ENCODE measurements at regions not wholly inside any gene's neighbourhood (a gene's known extent, or its start where the extent isn't known, plus 50 kb on each side); places are given as distances from the start of the nearest gene placed in this dataset.
"Not testable (repeated sequence)": the region's sequence is repeated elsewhere in the genome, so short reads cannot be mapped to it uniquely, and the experiment has no call there.

GRCh38 chr13:73640476-73641179 lies 493.6 kb downstream of the KLF12 start:
- H3K27me3 Mint-ChIP-seq (ENCODE audit: low read depth); H3K4me3 Mint-ChIP-seq; POLR2A ChIA-PET; CTCF ChIA-PET; ATAC-seq: not testable (repeated sequence)
- DNase-seq (ENCODE audit: low spot score): peak; percentile 41
- Mint-ChIP-seq H3K27ac (peak overlapping the region; percentile 68; the same call in 1 of the 2 replicates), H3K4me1 (peaks cover 12% of the 10 kb centered on the region), H3K9me3 (peaks cover 21% of the 10 kb centered on the region), H3K36me3 (peaks cover 15% of the 10 kb centered on the region)
- TF ChIP-seq FOXK1 (CRISPR knock-in tag; IDR thresholded peaks at IDR 0.05): 0 out of 2 replicates have a peak, but pooled peaks have one; percentile 36

- ATAC-seq: no peak
- ChIA-PET POLR2A (no interaction called here), CTCF (no interaction called here)
- peaks cover 30% of the 10 kb centered on the region for H3K9me3 Mint-ChIP-seq
- no peak overlapping the region for H3K27ac Mint-ChIP-seq
- H3K27me3 Mint-ChIP-seq (ENCODE audit: low read depth): peaks cover 60% of the 10 kb centered on the region
- DNase-seq (ENCODE audit: low spot score): no peak
- peaks cover 31% of the 10 kb centered on the region for H3K4me1 Mint-ChIP-seq
- no peak overlapping the region for H3K4me3 Mint-ChIP-seq
- TF ChIP-seq SP1 (CRISPR knock-in tag; conservative IDR thresholded peaks at IDR 0.05): no peak
- no peak for TF ChIP-seq NR1H2 (CRISPR knock-in tag; IDR thresholded peaks at IDR 0.05)
- no peak for TF ChIP-seq ATF6 (CRISPR knock-in tag; IDR thresholded peaks at IDR 0.05)
- no peak for TF ChIP-seq CDX4 (CRISPR knock-in tag; IDR thresholded peaks at IDR 0.05; ENCODE audit: borderline replicate concordance)
- peaks cover 29% of the 10 kb centered on the region for H3K36me3 Mint-ChIP-seq
These were observed 498.9 kb downstream of the KLF12 start for GRCh38 chr13:73635166-73635787.

- Mint-ChIP-seq H3K4me3 (no peak overlapping the region), H3K36me3 (peaks cover 23% of the 10 kb centered on the region), H3K9me3 (peaks cover 30% of the 10 kb centered on the region), H3K27me3 (ENCODE audit: low read depth) (peaks cover 65% of the 10 kb centered on the region), H3K4me1 (peaks cover 30% of the 10 kb centered on the region), H3K27ac (no peak overlapping the region)
- DNase-seq (ENCODE audit: low spot score): no peak
- peak; percentile 92 for ATAC-seq
- ChIA-PET CTCF (interaction anchor here (0.5 kb wide), 1 partner anchor 8 kb away, joined by 3 read pairs; no protein-coding TSS in a partner anchor), POLR2A (interaction anchor here (0.7 kb wide), 1 partner anchor 889 kb away, joined by 5 read pairs; no protein-coding TSS in a partner anchor)
- no peak for TF ChIP-seq TCF7 (CRISPR knock-in tag; IDR thresholded peaks at IDR 0.05; ENCODE audit: low read depth)
- TF ChIP-seq KAT7 (CRISPR knock-in tag; IDR thresholded peaks at IDR 0.05; ENCODE audit: borderline replicate concordance): no peak
- no peak for TF ChIP-seq ZNF671 (CRISPR knock-in tag; IDR thresholded peaks at IDR 0.05)
- no peak for TF ChIP-seq GTF2I (CRISPR knock-in tag; conservative IDR thresholded peaks at IDR 0.05)
- no peak for TF ChIP-seq USF2 (CRISPR knock-in tag; IDR thresholded peaks at IDR 0.05)
- TF ChIP-seq SOX15 (CRISPR knock-in tag; IDR thresholded peaks at IDR 0.05): no peak
- TF ChIP-seq MXD4 (CRISPR knock-in tag; IDR thresholded peaks at IDR 0.05; ENCODE audit: borderline replicate concordance): no peak
- no peak for TF ChIP-seq GRHL2 (CRISPR knock-in tag; IDR thresholded peaks at IDR 0.05; ENCODE audit: insufficient replicate concordance, severe bottlenecking)
These were observed 500.3 kb downstream of the KLF12 start for GRCh38 chr13:73633817-73634460.

- H3K9me3 Mint-ChIP-seq: peaks cover 27% of the 10 kb centered on the region
- peaks cover 20% of the 10 kb centered on the region for H3K36me3 Mint-ChIP-seq
- peaks cover 30% of the 10 kb centered on the region for H3K4me1 Mint-ChIP-seq
- POLR2A ChIA-PET: no interaction called here
- H3K4me3 Mint-ChIP-seq: no peak overlapping the region
- ATAC-seq (no peak), DNase-seq (ENCODE audit: low spot score) (no peak)
- CTCF ChIA-PET: no interaction called here
- H3K27me3 Mint-ChIP-seq (ENCODE audit: low read depth): peaks cover 62% of the 10 kb centered on the region
- no peak overlapping the region for H3K27ac Mint-ChIP-seq
- no peak for TF ChIP-seq FOXK1 (CRISPR knock-in tag; IDR thresholded peaks at IDR 0.05)
- TF ChIP-seq ATF2 (CRISPR knock-in tag; IDR thresholded peaks at IDR 0.05; ENCODE audit: borderline replicate concordance, low read depth): no peak
- no peak for TF ChIP-seq TEAD1 (CRISPR knock-in tag; IDR thresholded peaks at IDR 0.05)
- no peak for TF ChIP-seq CTCF (IDR thresholded peaks at IDR 0.05)
- no peak for TF ChIP-seq ZNF219 (CRISPR knock-in tag; IDR thresholded peaks at IDR 0.05; ENCODE audit: borderline replicate concordance)
- no peak for TF ChIP-seq ZSCAN18 (CRISPR knock-in tag; IDR thresholded peaks at IDR 0.05)
- no peak for TF ChIP-seq CREB1 (CRISPR knock-in tag; IDR thresholded peaks at IDR 0.05)
These were observed 502.8 kb downstream of the KLF12 start for GRCh38 chr13:73631411-73631810.

Measured in WTC11 (cell line).